NCI-H1930 (cell line): ENCODE measurements at regions not wholly inside any gene's neighbourhood (a gene's known extent, or its start where the extent isn't known, plus 50 kb on each side); places are given as distances from the start of the nearest gene placed in this dataset.

Source experiments
- DNase-seq, 2 experiments: peaks; one replicate each; lab custom pipeline; 2025; lab: John Stamatoyannopoulos, UW

GRCh38 chr17:14762736-14763479 is 462.0 kb downstream of the HS3ST3B1 start:
- no peak for DNase-seq

- no peak for DNase-seq
Observed at GRCh38 chr17:14760719-14761411, 460.0 kb downstream of the HS3ST3B1 start.

GRCh38 chr17:14760212-14760611 is 459.3 kb downstream of the HS3ST3B1 start:
- no peak for DNase-seq

GRCh38 chr17:14759325-14759724 is 458.4 kb downstream of the HS3ST3B1 start:
- DNase-seq = no peak

- no peak for DNase-seq
Observed at GRCh38 chr17:14756479-14756878, 455.6 kb downstream of the HS3ST3B1 start.

GRCh38 chr17:14755002-14755401 is 454.1 kb downstream of the HS3ST3B1 start:
- DNase-seq = no peak

- DNase-seq = no peak
Observed at GRCh38 chr17:14753383-14753782, 452.5 kb downstream of the HS3ST3B1 start.

GRCh38 chr17:14752011-14752410 is 451.1 kb downstream of the HS3ST3B1 start:
- DNase-seq = no peak

- no peak for DNase-seq
Observed at GRCh38 chr17:14750866-14751265, 450.0 kb downstream of the HS3ST3B1 start.

GRCh38 chr17:14749269-14749668 is 448.4 kb downstream of the HS3ST3B1 start:
- no peak for DNase-seq

GRCh38 chr17:14748036-14748710 is 447.3 kb downstream of the HS3ST3B1 start:
- no peak for DNase-seq

- DNase-seq = no peak
Observed at GRCh38 chr17:14747603-14747950, 446.7 kb downstream of the HS3ST3B1 start.

GRCh38 chr17:14746822-14747602 is 446.1 kb downstream of the HS3ST3B1 start:
- DNase-seq = no peak

GRCh38 chr17:14745541-14745940 is 444.7 kb downstream of the HS3ST3B1 start:
- no peak for DNase-seq

- DNase-seq = no peak
Observed at GRCh38 chr17:14744761-14745473, 444.0 kb downstream of the HS3ST3B1 start.

- no peak for DNase-seq
Observed at GRCh38 chr17:14741491-14741890, 440.6 kb downstream of the HS3ST3B1 start.

- no peak for DNase-seq
Observed at GRCh38 chr17:14739656-14740431, 439.0 kb downstream of the HS3ST3B1 start.

- no peak for DNase-seq
Observed at GRCh38 chr17:14738652-14738988, 437.7 kb downstream of the HS3ST3B1 start.

GRCh38 chr17:14737984-14738651 is 437.2 kb downstream of the HS3ST3B1 start:
- DNase-seq = no peak

GRCh38 chr17:14736631-14737030 is 435.8 kb downstream of the HS3ST3B1 start:
- DNase-seq = no peak
